Ureter (tissue), 1 donor: ENCODE measurements at regions not wholly inside any gene's neighbourhood (a gene's known extent, or its start where the extent isn't known, plus 50 kb on each side); places are given as distances from the start of the nearest gene placed in this dataset.
"Not testable (repeated sequence)": the region's sequence is repeated elsewhere in the genome, so short reads cannot be mapped to it uniquely, and the experiment has no call there.

ENCODE experiments used
- DNase-seq: peaks from one replicate; pipeline ENCODE4 v3.0.0-alpha.2; 2020; ENCODE audit warnings: low spot score
- donor health status: DM: yes; HTN: yes; CAD: no.

- DNase-seq = no peak
These were observed 743.3 kb downstream of the PLOD2 start for GRCh38 chr3:145417678-145418077.

- DNase-seq = no peak
These were observed 738.4 kb downstream of the PLOD2 start for GRCh38 chr3:145422556-145422955.

- DNase-seq = no peak
These were observed 733.6 kb downstream of the PLOD2 start for GRCh38 chr3:145427355-145427754.

- DNase-seq = no peak
These were observed 731.4 kb downstream of the PLOD2 start for GRCh38 chr3:145429546-145429945.

GRCh38 chr3:145448436-145448835, 712.5 kb downstream of the PLOD2 start:
- no peak for DNase-seq

- no peak for DNase-seq
These were observed 710.8 kb downstream of the PLOD2 start for GRCh38 chr3:145450018-145450682.

GRCh38 chr3:145457825-145458552, 703.0 kb downstream of the PLOD2 start:
- no peak for DNase-seq

- not testable (repeated sequence) for DNase-seq
These were observed 701.3 kb downstream of the PLOD2 start for GRCh38 chr3:145459681-145460080.

- no peak for DNase-seq
These were observed 689.0 kb downstream of the PLOD2 start for GRCh38 chr3:145471976-145472375.

- DNase-seq = not testable (repeated sequence)
These were observed 678.2 kb downstream of the PLOD2 start for GRCh38 chr3:145482735-145483134.

GRCh38 chr3:145483992-145484391, 677.0 kb downstream of the PLOD2 start:
- no peak for DNase-seq

- DNase-seq = no peak
These were observed 672.0 kb downstream of the PLOD2 start for GRCh38 chr3:145489011-145489410.

- no peak for DNase-seq
These were observed 670.6 kb downstream of the PLOD2 start for GRCh38 chr3:145490088-145491048.

- DNase-seq = no peak
These were observed 668.5 kb downstream of the PLOD2 start for GRCh38 chr3:145492456-145492855.

GRCh38 chr3:145517416-145517815, 643.6 kb downstream of the PLOD2 start:
- DNase-seq = not testable (repeated sequence)

- DNase-seq = no peak
These were observed 642.3 kb downstream of the PLOD2 start for GRCh38 chr3:145518639-145519038.

GRCh38 chr3:145519398-145520047, 641.5 kb downstream of the PLOD2 start:
- DNase-seq = no peak

GRCh38 chr3:145522179-145522578, 638.8 kb downstream of the PLOD2 start:
- DNase-seq = no peak

- DNase-seq = no peak
These were observed 637.9 kb downstream of the PLOD2 start for GRCh38 chr3:145522893-145523651.

- no peak for DNase-seq
These were observed 629.4 kb downstream of the PLOD2 start for GRCh38 chr3:145531548-145531947.

- DNase-seq = no peak
These were observed 627.3 kb downstream of the PLOD2 start for GRCh38 chr3:145533696-145534095.
